ENCODE measurements at regions not wholly inside any gene's neighbourhood (a gene's known extent, or its start where the extent isn't known, plus 50 kb on each side); places are given as distances from the start of the nearest gene placed in this dataset.
"Not testable (repeated sequence)": the region's sequence is repeated elsewhere in the genome, so short reads cannot be mapped to it uniquely, and the experiment has no call there.

GRCh38 chr3:191136347-191136746, 62.7 kb upstream of the OSTN start:
- ATAC-seq, result peak; percentile 76
- no peak for TF ChIP-seq ZFP30 (CRISPR knock-in tag; IDR thresholded peaks at IDR 0.05)
- no peak for TF ChIP-seq ZFP3 (CRISPR knock-in tag; IDR thresholded peaks at IDR 0.05)
- TF ChIP-seq ESRRG (CRISPR knock-in tag; IDR thresholded peaks at IDR 0.05), result no peak
- TF ChIP-seq ZNF70 (CRISPR knock-in tag; IDR thresholded peaks at IDR 0.05), result no peak
- TF ChIP-seq OSR1 (CRISPR knock-in tag; IDR thresholded peaks at IDR 0.05), result no peak
- TF ChIP-seq TOX (CRISPR knock-in tag; IDR thresholded peaks at IDR 0.05; ENCODE audit: borderline replicate concordance), result no peak
- no peak for TF ChIP-seq BACH2 (CRISPR knock-in tag; IDR thresholded peaks at IDR 0.05; ENCODE audit: borderline replicate concordance)
- no peak for TF ChIP-seq GLIS3 (CRISPR knock-in tag; IDR thresholded peaks at IDR 0.05)
- TF ChIP-seq CSDC2 (CRISPR knock-in tag; IDR thresholded peaks at IDR 0.05), result no peak

- ATAC-seq, result no peak
- TF ChIP-seq POU6F1 (CRISPR knock-in tag; IDR thresholded peaks at IDR 0.05; ENCODE audit: borderline replicate concordance, low read depth), result no peak
- no peak for TF ChIP-seq ZNF70 (CRISPR knock-in tag; IDR thresholded peaks at IDR 0.05)
- TF ChIP-seq PPARA (CRISPR knock-in tag; IDR thresholded peaks at IDR 0.05; ENCODE audit: borderline replicate concordance), result no peak
- TF ChIP-seq BACH2 (CRISPR knock-in tag; IDR thresholded peaks at IDR 0.05; ENCODE audit: borderline replicate concordance), result no peak
- no peak for TF ChIP-seq SNAI2 (CRISPR knock-in tag; IDR thresholded peaks at IDR 0.05)
- TF ChIP-seq RARB (CRISPR knock-in tag; IDR thresholded peaks at IDR 0.05), result no peak
Measured at GRCh38 chr3:191135175-191135574, 63.9 kb upstream of the OSTN start.

GRCh38 chr3:191133359-191133758, 65.7 kb upstream of the OSTN start:
- no peak for ATAC-seq
- TF ChIP-seq ARNTL (CRISPR knock-in tag; IDR thresholded peaks at IDR 0.05; ENCODE audit: borderline replicate concordance, low read depth) (no peak), PATZ1 (CRISPR knock-in tag; IDR thresholded peaks at IDR 0.05; ENCODE audit: borderline replicate concordance) (no peak), CSRNP3 (CRISPR knock-in tag; IDR thresholded peaks at IDR 0.05) (no peak), POU6F1 (CRISPR knock-in tag; IDR thresholded peaks at IDR 0.05; ENCODE audit: borderline replicate concordance, low read depth) (no peak), ZFP30 (CRISPR knock-in tag; IDR thresholded peaks at IDR 0.05) (no peak), ZNF565 (CRISPR knock-in tag; conservative IDR thresholded peaks at IDR 0.05; ENCODE audit: low read depth) (no peak), CREB5 (CRISPR knock-in tag; IDR thresholded peaks at IDR 0.05; ENCODE audit: low read depth) (no peak), ZFP3 (CRISPR knock-in tag; IDR thresholded peaks at IDR 0.05) (no peak), CSDC2 (CRISPR knock-in tag; IDR thresholded peaks at IDR 0.05) (no peak)

GRCh38 chr3:191131305-191131704, 67.7 kb upstream of the OSTN start:
- no peak for ATAC-seq

GRCh38 chr3:191124891-191125290, 74.2 kb upstream of the OSTN start:
- not testable (repeated sequence) for ATAC-seq

More at GRCh38 chr3:191131305-191131704, 67.7 kb upstream of the OSTN start:
- no peak for TF ChIP-seq BACH2 (CRISPR knock-in tag; IDR thresholded peaks at IDR 0.05; ENCODE audit: borderline replicate concordance)
- no peak for TF ChIP-seq PATZ1 (CRISPR knock-in tag; IDR thresholded peaks at IDR 0.05; ENCODE audit: borderline replicate concordance)
- TF ChIP-seq ZNF565 (CRISPR knock-in tag; conservative IDR thresholded peaks at IDR 0.05; ENCODE audit: low read depth), result no peak
- no peak for TF ChIP-seq PPARA (CRISPR knock-in tag; IDR thresholded peaks at IDR 0.05; ENCODE audit: borderline replicate concordance)
- TF ChIP-seq RARB (CRISPR knock-in tag; IDR thresholded peaks at IDR 0.05), result no peak
- no peak for TF ChIP-seq ZNF70 (CRISPR knock-in tag; IDR thresholded peaks at IDR 0.05)
- no peak for TF ChIP-seq ESRRG (CRISPR knock-in tag; IDR thresholded peaks at IDR 0.05)
- TF ChIP-seq GLIS3 (CRISPR knock-in tag; IDR thresholded peaks at IDR 0.05), result no peak
- no peak for TF ChIP-seq CREB5 (CRISPR knock-in tag; IDR thresholded peaks at IDR 0.05; ENCODE audit: low read depth)

Data from SK-N-SH treated with all-trans-retinoic acid at 6 μM for 48 hours (cell line).